Fibroblast of lung (primary cell): ENCODE measurements at regions not wholly inside any gene's neighbourhood (a gene's known extent, or its start where the extent isn't known, plus 50 kb on each side); places are given as distances from the start of the nearest gene placed in this dataset.

Experiments used
- DNase-seq, 2 donors: peaks; one replicate each; pipeline versions ENCODE4 v3.0.0 to v3.0.0-alpha.2; 2010; ENCODE audit warnings: low read depth in 2 of 2
- H2AFZ ChIP-seq: 2 replicates; pipeline ENCODE4 v1.5.1; 2012; ENCODE audit warnings: low read length, control low read depth, inconsistent platforms
- H3K27ac ChIP-seq: 2 replicates; pipeline ENCODE4 v1.5.1; 2011; ENCODE audit warnings: low read length, control low read depth; ENCODE audit not compliant: insufficient read depth
- H3K27me3 ChIP-seq: 2 replicates; pipeline ENCODE4 v1.5.1; 2011; ENCODE audit warnings: mild to moderate bottlenecking, low read length; ENCODE audit not compliant: control insufficient read depth, insufficient read depth
- H3K36me3 ChIP-seq: 2 replicates; pipeline ENCODE4 v1.5.1; 2011; ENCODE audit warnings: low read length; ENCODE audit not compliant: control insufficient read depth, insufficient read depth
- H3K4me1 ChIP-seq: 2 replicates; pipeline ENCODE4 v1.5.1; 2011; ENCODE audit warnings: low read length; ENCODE audit not compliant: control insufficient read depth, insufficient read depth; ENCODE audit errors: extremely low read depth
- H3K4me2 ChIP-seq: 2 replicates; pipeline ENCODE4 v1.5.1; 2011; ENCODE audit warnings: low read length, control low read depth; ENCODE audit not compliant: insufficient read depth; ENCODE audit errors: extremely low read depth
- H3K4me3 ChIP-seq, 4 experiments: fragments of 200-600 bp in 1 of 4; sonication (generic) in 1 of 4; replicated peaks in 1 of 4; 2 replicates each; pipeline ENCODE4 v1.5.1; 2011 to 2016; ENCODE audit warnings: low read length in 4 of 4, low read depth in 3 of 4, mild to moderate bottlenecking in 3 of 4, control low read depth in 2 of 4, inconsistent platforms in 1 of 4, mixed read lengths in 1 of 4; ENCODE audit not compliant: insufficient read depth in 1 of 4; ENCODE audit errors: control extremely low read depth in 1 of 4
- H3K79me2 ChIP-seq: 2 replicates; pipeline ENCODE4 v1.5.1; 2012; ENCODE audit warnings: mild to moderate bottlenecking, low read length, inconsistent platforms; ENCODE audit not compliant: control insufficient read depth, insufficient read depth
- H3K9ac ChIP-seq: 2 replicates; pipeline ENCODE4 v1.5.1; 2011; ENCODE audit warnings: mild to moderate bottlenecking, low read length, control low read depth; ENCODE audit not compliant: insufficient read depth
- H3K9me3 ChIP-seq: 2 replicates; pipeline ENCODE4 v1.5.1; 2012; ENCODE audit warnings: low read depth, low read length; ENCODE audit not compliant: control insufficient read depth, insufficient read depth
- H4K20me1 ChIP-seq: 2 replicates; pipeline ENCODE4 v1.5.1; 2011; ENCODE audit warnings: low read length; ENCODE audit not compliant: control insufficient read depth, insufficient read depth; ENCODE audit errors: extremely low read depth
- CTCF ChIP-seq, 2 donors: IDR thresholded peaks in 1 of 2; conservative IDR thresholded peaks in 1 of 2; 1 replicate in 1 of 2; 2 replicates in 1 of 2; pipeline ENCODE4 v1.5.1; 2011 to 2012; ENCODE audit warnings: low read length in 2 of 2, control low read depth in 1 of 2, inconsistent platforms in 1 of 2, low read depth in 1 of 2, mild to moderate bottlenecking in 1 of 2
- EZH2 ChIP-seq: IDR thresholded peaks from 2 replicates; pipeline ENCODE4 v1.5.1; 2012; ENCODE audit warnings: low read length, control low read depth, mild to moderate bottlenecking; ENCODE audit errors: missing control alignments

- H4K20me1 ChIP-seq = no peaks in the 10 kb centered on the region
- no peak overlapping the region for H3K4me3 ChIP-seq
- H3K36me3 ChIP-seq = no peaks in the 10 kb centered on the region
- no peak overlapping the region for H3K27ac ChIP-seq
- no peaks in the 10 kb centered on the region for H3K79me2 ChIP-seq
- no peak for DNase-seq
- no peak overlapping the region for H3K4me2 ChIP-seq
- no peak overlapping the region for H2AFZ ChIP-seq
- no peak overlapping the region for H3K9ac ChIP-seq
- H3K27me3 ChIP-seq = no peaks in the 10 kb centered on the region
- no peak for TF ChIP-seq CTCF (conservative IDR thresholded peaks at IDR 0.05 in 1 of 2, IDR thresholded peaks at IDR 0.05 in 1 of 2; ENCODE audit: low read depth in 1 of 2, low read length in 2 of 2)
- TF ChIP-seq EZH2 = no peak
- no peaks in the 10 kb centered on the region for H3K9me3 ChIP-seq
- no peaks in the 10 kb centered on the region for H3K4me1 ChIP-seq
These were observed 653.1 kb upstream of the KCNMB2 start for GRCh38 chr3:177883091-177883490.

GRCh38 chr3:177883957-177884356 lies 652.3 kb upstream of the KCNMB2 start:
- Histone ChIP-seq H3K27ac (no peak overlapping the region), H3K9ac (no peak overlapping the region), H3K4me3 (no peak overlapping the region), H4K20me1 (no peaks in the 10 kb centered on the region), H3K36me3 (no peaks in the 10 kb centered on the region), H3K4me2 (no peak overlapping the region), H3K27me3 (no peaks in the 10 kb centered on the region), H3K4me1 (no peaks in the 10 kb centered on the region), H3K79me2 (no peaks in the 10 kb centered on the region), H2AFZ (no peak overlapping the region), H3K9me3 (no peaks in the 10 kb centered on the region)
- DNase-seq = no peak
- no peak for TF ChIP-seq EZH2

- Histone ChIP-seq H3K4me3 (no peak overlapping the region), H3K36me3 (no peaks in the 10 kb centered on the region), H3K79me2 (no peaks in the 10 kb centered on the region), H3K9ac (no peak overlapping the region), H3K4me2 (no peak overlapping the region), H3K27me3 (no peaks in the 10 kb centered on the region), H3K4me1 (no peaks in the 10 kb centered on the region), H2AFZ (no peak overlapping the region), H4K20me1 (no peaks in the 10 kb centered on the region), H3K27ac (no peak overlapping the region), H3K9me3 (no peaks in the 10 kb centered on the region)
- TF ChIP-seq EZH2 = no peak
- no peak for TF ChIP-seq CTCF (conservative IDR thresholded peaks at IDR 0.05 in 1 of 2, IDR thresholded peaks at IDR 0.05 in 1 of 2; ENCODE audit: low read depth in 1 of 2, low read length in 2 of 2)
- DNase-seq = no peak
These were observed 651.2 kb upstream of the KCNMB2 start for GRCh38 chr3:177885063-177885462.
